ENCODE measurements at regions not wholly inside any gene's neighbourhood (a gene's known extent, or its start where the extent isn't known, plus 50 kb on each side); places are given as distances from the start of the nearest gene placed in this dataset.

- TF ChIP-seq CREB1 (CRISPR knock-in tag; IDR thresholded peaks at IDR 0.05; ENCODE audit: low read depth) (no peak), CTCF (conservative IDR thresholded peaks at IDR 0.05; ENCODE audit: low read depth in 2 of 2) (no peak), POLR2AphosphoS5 (IDR thresholded peaks at IDR 0.05; ENCODE audit: low read depth) (no peak), ZNF331 (CRISPR knock-in tag; IDR thresholded peaks at IDR 0.05; ENCODE audit: low read depth) (no peak)
These were observed 182.0 kb downstream of the CHST1 start (continued) for GRCh38 chr11:45483416-45483815.

GRCh38 chr11:45482331-45482730 lies 183.1 kb downstream of the CHST1 start:
- peaks cover 3% of the 10 kb centered on the region; the same call in 1 of the 2 replicates for H3K9me2 ChIP-seq (ENCODE audit: insufficient read depth)
- no peaks in the 10 kb centered on the region for H3K9me3 Mint-ChIP-seq
- peaks cover 16% of the 10 kb centered on the region for H3K4me1 Mint-ChIP-seq
- no peak for TF ChIP-seq NANOG (IDR thresholded peaks at IDR 0.05; ENCODE audit: borderline replicate concordance)
- TF ChIP-seq, protein P1, sequence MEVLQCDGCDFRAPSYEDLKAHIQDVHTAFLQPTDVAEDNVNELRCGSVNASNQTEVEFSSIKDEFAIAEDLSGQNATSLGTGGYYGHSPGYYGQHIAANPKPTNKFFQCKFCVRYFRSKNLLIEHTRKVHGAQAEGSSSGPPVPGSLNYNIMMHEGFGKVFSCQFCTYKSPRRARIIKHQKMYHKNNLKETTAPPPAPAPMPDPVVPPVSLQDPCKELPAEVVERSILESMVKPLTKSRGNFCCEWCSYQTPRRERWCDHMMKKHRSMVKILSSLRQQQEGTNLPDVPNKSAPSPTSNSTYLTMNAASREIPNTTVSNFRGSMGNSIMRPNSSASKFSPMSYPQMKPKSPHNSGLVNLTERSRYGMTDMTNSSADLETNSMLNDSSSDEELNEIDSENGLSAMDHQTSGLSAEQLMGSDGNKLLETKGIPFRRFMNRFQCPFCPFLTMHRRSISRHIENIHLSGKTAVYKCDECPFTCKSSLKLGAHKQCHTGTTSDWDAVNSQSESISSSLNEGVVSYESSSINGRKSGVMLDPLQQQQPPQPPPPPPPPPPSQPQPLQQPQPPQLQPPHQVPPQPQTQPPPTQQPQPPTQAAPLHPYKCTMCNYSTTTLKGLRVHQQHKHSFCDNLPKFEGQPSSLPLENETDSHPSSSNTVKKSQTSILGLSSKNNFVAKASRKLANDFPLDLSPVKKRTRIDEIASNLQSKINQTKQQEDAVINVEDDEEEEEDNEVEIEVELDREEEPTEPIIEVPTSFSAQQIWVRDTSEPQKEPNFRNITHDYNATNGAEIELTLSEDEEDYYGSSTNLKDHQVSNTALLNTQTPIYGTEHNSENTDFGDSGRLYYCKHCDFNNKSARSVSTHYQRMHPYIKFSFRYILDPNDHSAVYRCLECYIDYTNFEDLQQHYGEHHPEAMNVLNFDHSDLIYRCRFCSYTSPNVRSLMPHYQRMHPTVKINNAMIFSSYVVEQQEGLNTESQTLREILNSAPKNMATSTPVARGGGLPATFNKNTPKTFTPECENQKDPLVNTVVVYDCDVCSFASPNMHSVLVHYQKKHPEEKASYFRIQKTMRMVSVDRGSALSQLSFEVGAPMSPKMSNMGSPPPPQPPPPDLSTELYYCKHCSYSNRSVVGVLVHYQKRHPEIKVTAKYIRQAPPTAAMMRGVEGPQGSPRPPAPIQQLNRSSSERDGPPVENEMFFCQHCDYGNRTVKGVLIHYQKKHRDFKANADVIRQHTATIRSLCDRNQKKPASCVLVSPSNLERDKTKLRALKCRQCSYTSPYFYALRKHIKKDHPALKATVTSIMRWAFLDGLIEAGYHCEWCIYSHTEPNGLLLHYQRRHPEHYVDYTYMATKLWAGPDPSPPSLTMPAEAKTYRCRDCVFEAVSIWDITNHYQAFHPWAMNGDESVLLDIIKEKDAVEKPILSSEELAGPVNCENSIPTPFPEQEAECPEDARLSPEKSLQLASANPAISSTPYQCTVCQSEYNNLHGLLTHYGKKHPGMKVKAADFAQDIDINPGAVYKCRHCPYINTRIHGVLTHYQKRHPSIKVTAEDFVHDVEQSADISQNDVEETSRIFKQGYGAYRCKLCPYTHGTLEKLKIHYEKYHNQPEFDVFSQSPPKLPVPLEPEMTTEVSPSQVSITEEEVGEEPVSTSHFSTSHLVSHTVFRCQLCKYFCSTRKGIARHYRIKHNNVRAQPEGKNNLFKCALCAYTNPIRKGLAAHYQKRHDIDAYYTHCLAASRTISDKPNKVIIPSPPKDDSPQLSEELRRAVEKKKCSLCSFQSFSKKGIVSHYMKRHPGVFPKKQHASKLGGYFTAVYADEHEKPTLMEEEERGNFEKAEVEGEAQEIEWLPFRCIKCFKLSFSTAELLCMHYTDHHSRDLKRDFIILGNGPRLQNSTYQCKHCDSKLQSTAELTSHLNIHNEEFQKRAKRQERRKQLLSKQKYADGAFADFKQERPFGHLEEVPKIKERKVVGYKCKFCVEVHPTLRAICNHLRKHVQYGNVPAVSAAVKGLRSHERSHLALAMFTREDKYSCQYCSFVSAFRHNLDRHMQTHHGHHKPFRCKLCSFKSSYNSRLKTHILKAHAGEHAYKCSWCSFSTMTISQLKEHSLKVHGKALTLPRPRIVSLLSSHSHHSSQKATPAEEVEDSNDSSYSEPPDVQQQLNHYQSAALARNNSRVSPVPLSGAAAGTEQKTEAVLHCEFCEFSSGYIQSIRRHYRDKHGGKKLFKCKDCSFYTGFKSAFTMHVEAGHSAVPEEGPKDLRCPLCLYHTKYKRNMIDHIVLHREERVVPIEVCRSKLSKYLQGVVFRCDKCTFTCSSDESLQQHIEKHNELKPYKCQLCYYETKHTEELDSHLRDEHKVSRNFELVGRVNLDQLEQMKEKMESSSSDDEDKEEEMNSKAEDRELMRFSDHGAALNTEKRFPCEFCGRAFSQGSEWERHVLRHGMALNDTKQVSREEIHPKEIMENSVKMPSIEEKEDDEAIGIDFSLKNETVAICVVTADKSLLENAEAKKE (CRISPR knock-in tag; IDR thresholded peaks at IDR 0.05), result no peak
- TF ChIP-seq CREB1 (CRISPR knock-in tag; IDR thresholded peaks at IDR 0.05; ENCODE audit: low read depth), result no peak
- H3F3A ChIP-seq (replicated peaks; ENCODE audit: low read depth), result no peaks in the 10 kb centered on the region
- no peak overlapping the region for H3K27ac Mint-ChIP-seq
- H3K79me2 ChIP-seq (replicated peaks; ENCODE audit: insufficient read depth), result no peaks in the 10 kb centered on the region
- H3K4me1 ChIP-seq (ENCODE audit: insufficient read depth), result no peaks in the 10 kb centered on the region; the same call in 1 of the 2 replicates
- DNase-seq (ENCODE audit: low spot score) (no peak), ATAC-seq (no peak)
- no peaks in the 10 kb centered on the region for H3K36me3 ChIP-seq (ENCODE audit: insufficient read depth)
- no peaks in the 10 kb centered on the region for H3K36me3 Mint-ChIP-seq (ENCODE audit: low read depth)
- H3K27ac ChIP-seq (ENCODE audit: low read depth), result no peak overlapping the region
- no peaks in the 10 kb centered on the region for H3K27me3 ChIP-seq (ENCODE audit: insufficient read depth)
- no peak overlapping the region for H2AFZ ChIP-seq
- no peaks in the 10 kb centered on the region for H4K20me1 ChIP-seq (replicated peaks; ENCODE audit: insufficient read depth)
- no peak overlapping the region for H3K4me3 ChIP-seq
- H3K4me3 Mint-ChIP-seq, result no peak overlapping the region
- no peak overlapping the region for H3K4me2 ChIP-seq
- peaks cover 3% of the 10 kb centered on the region for H3K27me3 Mint-ChIP-seq (ENCODE audit: insufficient read depth, low read depth, poor library complexity)

Data from GM23338 (cell line).